HEK293 (cell line): ENCODE measurements at regions not wholly inside any gene's neighbourhood (a gene's known extent, or its start where the extent isn't known, plus 50 kb on each side); places are given as distances from the start of the nearest gene placed in this dataset.

Experiments
- CTCF ChIP-seq: fragments of 450-650 bp; formaldehyde crosslinking; IDR thresholded peaks from 2 replicates; pipeline ENCODE4 v1.5.1; 2016; ENCODE audit warnings: missing biosample characterization, missing genetic modification characterization
- EGR2 ChIP-seq: fragments of 450-650 bp; formaldehyde crosslinking; IDR thresholded peaks from 2 replicates; pipeline ENCODE4 v1.5.1; 2016; ENCODE audit warnings: low read depth, missing biosample characterization, missing genetic modification characterization
- KLF16 ChIP-seq: fragments of 450-650 bp; formaldehyde crosslinking; IDR thresholded peaks from 2 replicates; pipeline ENCODE4 v1.5.1; 2017; ENCODE audit warnings: missing biosample characterization, missing genetic modification characterization
- KLF7 ChIP-seq: fragments of 450-650 bp; formaldehyde crosslinking; IDR thresholded peaks from 2 replicates; pipeline ENCODE4 v1.5.1; 2016; ENCODE audit warnings: missing biosample characterization, missing genetic modification characterization, borderline replicate concordance
- TCF7L2 ChIP-seq: IDR thresholded peaks from 2 replicates; pipeline ENCODE4 v1.6.1; 2011; ENCODE audit warnings: low read depth, mild to moderate bottlenecking, inconsistent platforms, low read length, moderate library complexity, borderline replicate concordance
- ZBTB17 ChIP-seq: fragments of 450-650 bp; formaldehyde crosslinking; IDR thresholded peaks from 2 replicates; pipeline ENCODE4 v1.5.1; 2016; ENCODE audit warnings: missing biosample characterization, missing genetic modification characterization
- ZNF155 ChIP-seq: fragments of 450-650 bp; formaldehyde crosslinking; IDR thresholded peaks from 2 replicates; pipeline ENCODE4 v1.5.1; 2016; ENCODE audit warnings: missing biosample characterization, missing genetic modification characterization
- ZNF202 ChIP-seq: fragments of 450-650 bp; formaldehyde crosslinking; IDR thresholded peaks from 2 replicates; pipeline ENCODE4 v1.5.1; 2016; ENCODE audit warnings: missing biosample characterization, missing genetic modification characterization, borderline replicate concordance
- ZNF23 ChIP-seq: fragments of 450-650 bp; formaldehyde crosslinking; IDR thresholded peaks from 2 replicates; pipeline ENCODE4 v1.5.1; 2016; ENCODE audit warnings: missing biosample characterization, missing genetic modification characterization, borderline replicate concordance
- ZNF274 ChIP-seq, 2 experiments: fragments of 200-500 bp in 1 of 2; fragments of 450-650 bp in 1 of 2; sonication (Bioruptor generic) in 1 of 2; formaldehyde crosslinking in 1 of 2; IDR thresholded peaks; 2 replicates each; pipeline versions ENCODE4 v1.5.1 to v1.6.1; 2014 to 2016; ENCODE audit warnings: borderline replicate concordance in 1 of 2, inconsistent platforms in 1 of 2, low read length in 1 of 2, missing biosample characterization in 1 of 2, missing genetic modification characterization in 1 of 2
- ZNF530 ChIP-seq: fragments of 450-650 bp; formaldehyde crosslinking; IDR thresholded peaks from 2 replicates; pipeline ENCODE4 v1.5.1; 2016; ENCODE audit warnings: low read depth, missing biosample characterization, missing genetic modification characterization
- ZSCAN5A ChIP-seq: fragments of 450-650 bp; formaldehyde crosslinking; IDR thresholded peaks from 2 replicates; pipeline ENCODE4 v1.5.1; 2016; ENCODE audit warnings: missing biosample characterization, missing genetic modification characterization

DNA sequence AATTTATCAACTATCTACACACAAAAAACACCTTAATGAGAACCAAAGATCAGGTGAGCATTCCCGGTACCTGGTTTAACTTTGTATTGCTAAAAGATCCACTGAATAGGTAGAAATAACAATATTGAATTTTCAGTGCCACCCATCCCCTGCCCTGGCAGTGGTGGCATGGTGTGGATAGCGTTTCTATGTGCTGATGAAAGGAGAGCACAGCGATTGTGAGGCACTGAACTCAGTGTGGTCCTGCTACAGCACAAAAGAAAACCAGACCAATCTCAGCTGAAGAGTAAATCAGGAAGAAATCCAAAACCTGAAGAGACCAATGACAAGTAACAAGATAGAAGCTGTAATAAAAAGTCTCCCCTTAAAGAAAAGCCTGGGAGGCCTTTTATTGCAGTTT is 984.6 kb upstream of the AGA start:
- TF ChIP-seq CTCF (tag by site-specific recombination): no peak
- TF ChIP-seq ZNF202: no peak
- TF ChIP-seq ZNF530 (tag by site-specific recombination): no peak
- TF ChIP-seq EGR2 (tag by site-specific recombination): no peak
- TF ChIP-seq ZNF274 (IDR thresholded peaks at IDR 0.05; ENCODE audit: low read length): no peak
- TF ChIP-seq ZNF274 (tag by site-specific recombination; IDR thresholded peaks at IDR 0.05; ENCODE audit: borderline replicate concordance): no peak
- TF ChIP-seq KLF7: no peak
- TF ChIP-seq TCF7L2: no peak
- no peak for TF ChIP-seq ZNF155 (tag by site-specific recombination)
- TF ChIP-seq ZNF23 (tag by site-specific recombination): no peak
- no peak for TF ChIP-seq ZBTB17
- TF ChIP-seq KLF16 (tag by site-specific recombination): no peak
- no peak for TF ChIP-seq ZSCAN5A (tag by site-specific recombination)
